PC-9 (cell line): ENCODE measurements at regions not wholly inside any gene's neighbourhood (a gene's known extent, or its start where the extent isn't known, plus 50 kb on each side); places are given as distances from the start of the nearest gene placed in this dataset.

Source experiments
- CTCF ChIP-seq: fragments of 200-600 bp; sonication (generic); conservative IDR thresholded peaks from 2 replicates; pipeline ENCODE4 v1.6.1; 2017; ENCODE audit warnings: mixed run types, antibody characterized with exemption, mild to moderate bottlenecking, moderate library complexity
- EZH2 ChIP-seq: fragments of 200-600 bp; sonication (generic); IDR thresholded peaks from 2 replicates; pipeline ENCODE4 v1.8.0; 2017; ENCODE audit warnings: antibody characterized with exemption, low read depth

GRCh38 chr2:212901604-212902275 lies 249.7 kb downstream of the IKZF2 start:
- no peak for TF ChIP-seq CTCF
- TF ChIP-seq EZH2 = no peak
